ENCODE measurements at regions not wholly inside any gene's neighbourhood (a gene's known extent, or its start where the extent isn't known, plus 50 kb on each side); places are given as distances from the start of the nearest gene placed in this dataset.

- TF ChIP-seq POLR2A (IDR thresholded peaks at IDR 0.05; ENCODE audit: low read length) (no peak), GATA1 (IDR thresholded peaks at IDR 0.05; ENCODE audit: low read depth, low read length) (no peak)
These were observed 178.2 kb upstream of the CST7 start for GRCh38 chr20:24770628-24771541.

Data from erythroblast (primary cell).